HG02973 (cell line): ENCODE measurements at regions not wholly inside any gene's neighbourhood (a gene's known extent, or its start where the extent isn't known, plus 50 kb on each side); places are given as distances from the start of the nearest gene placed in this dataset.
A peak's percentile ranks its signal among the peaks of the same experiment; 100 is the strongest.

ENCODE experiments used
- ATAC-seq: cut with Tn5 transposase; IDR thresholded peaks from one replicate; pipeline ENCODE4 v1.9.1; 2021; ENCODE audit warnings: moderate library complexity; ENCODE audit not compliant: unreplicated experiment

DNA sequence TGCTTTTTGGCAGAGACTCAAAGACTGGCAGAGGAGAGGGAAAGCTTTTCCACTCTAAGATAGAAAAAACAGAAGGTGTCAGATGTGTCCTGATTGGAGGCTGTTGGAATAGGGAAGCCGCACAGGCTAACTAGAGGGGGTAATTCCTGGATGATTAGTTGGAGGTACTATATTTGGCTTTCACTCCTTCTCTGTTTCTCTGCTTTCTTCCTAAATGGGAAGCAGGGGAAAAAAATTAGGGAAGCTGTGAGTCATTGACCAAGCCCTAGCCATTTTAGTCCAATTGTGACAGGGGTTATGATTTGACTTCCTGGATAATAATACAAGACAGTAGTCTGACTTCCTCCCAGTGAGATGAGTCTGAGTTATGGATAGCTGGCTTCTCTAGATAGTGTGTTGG lies 475.2 kb upstream of the CELF2 start:
- ATAC-seq: no peak

DNA sequence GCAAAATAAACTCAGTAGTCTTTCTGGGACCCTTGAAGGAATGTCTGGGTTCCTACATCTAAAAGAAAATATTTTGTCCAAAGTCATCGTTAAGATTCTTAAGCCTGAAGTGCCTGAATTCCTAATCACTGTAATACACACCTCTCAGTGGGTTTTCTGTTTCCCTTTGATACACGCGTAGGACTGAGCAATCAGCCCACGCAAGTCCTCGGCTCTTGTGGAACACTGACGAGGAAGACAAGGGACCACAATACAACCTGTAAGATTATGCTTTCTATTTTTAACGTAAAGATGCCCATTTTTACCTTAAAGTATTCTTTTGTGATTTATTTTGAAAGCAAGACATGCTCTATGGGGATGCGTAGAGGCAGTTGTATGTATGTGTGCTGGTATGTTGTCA lies 472.8 kb upstream of the CELF2 start:
- no peak for ATAC-seq

GRCh38 chr10:10545771-10546170 lies 471.9 kb upstream of the CELF2 start:
- no peak for ATAC-seq

DNA sequence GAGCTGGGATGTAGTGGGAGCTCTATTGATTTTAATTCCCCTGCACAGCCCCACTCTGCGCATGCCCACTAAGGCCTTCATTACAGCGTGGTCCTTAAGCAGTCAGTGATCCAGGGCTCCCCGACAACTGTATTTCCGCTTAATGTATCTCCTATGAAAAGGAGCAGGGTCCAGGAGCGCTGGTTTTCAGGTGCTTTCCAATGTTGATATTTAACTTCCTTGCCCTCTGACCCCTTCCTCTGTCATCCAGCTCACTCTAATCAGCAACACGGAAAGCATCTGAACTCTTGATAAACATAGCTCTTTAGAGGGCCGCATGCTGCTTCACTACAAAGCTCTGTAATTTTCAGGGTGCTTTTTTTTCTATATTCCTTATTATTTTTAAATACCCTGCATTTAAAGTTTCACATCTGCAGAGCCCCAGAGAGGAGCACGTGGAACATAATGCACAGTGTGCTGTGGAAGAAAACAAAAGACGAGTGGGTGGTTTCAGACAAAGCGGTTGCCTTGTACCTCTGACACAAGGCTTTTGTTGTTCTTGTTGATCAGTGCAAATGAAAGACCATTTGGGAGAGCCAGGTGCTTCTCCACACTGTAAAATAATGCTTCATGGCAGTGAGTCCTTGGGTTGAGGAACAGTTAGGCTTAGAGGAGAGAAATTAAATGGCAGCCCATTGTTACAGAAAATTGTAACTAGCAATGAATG lies 465.9 kb upstream of the CELF2 start:
- no peak for ATAC-seq

- no peak for ATAC-seq
Observed at GRCh38 chr10:10552948-10553347, 464.7 kb upstream of the CELF2 start.

GRCh38 chr10:10564081-10564794 lies 453.4 kb upstream of the CELF2 start:
- ATAC-seq: no peak

DNA sequence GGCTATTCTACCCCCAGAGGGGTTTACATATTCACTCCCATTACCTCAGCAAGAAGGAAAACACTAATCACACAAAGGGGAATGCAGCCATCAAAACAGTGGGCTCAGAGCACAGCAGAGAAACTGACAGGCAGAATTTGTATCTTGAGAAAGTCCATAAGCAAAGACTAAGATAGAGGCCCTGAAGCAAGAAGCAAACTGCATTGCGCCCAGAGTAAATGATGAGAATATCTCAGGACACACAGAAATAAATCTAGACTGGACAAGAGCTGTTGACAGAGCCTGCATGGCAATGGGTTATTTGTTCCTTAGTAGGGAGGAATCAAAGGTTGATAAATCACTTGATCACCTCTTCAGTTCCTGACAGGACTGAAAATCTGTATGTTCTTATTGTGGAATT lies 440.7 kb upstream of the CELF2 start:
- ATAC-seq: no peak

GRCh38 chr10:10579709-10580108 lies 438.0 kb upstream of the CELF2 start:
- no peak for ATAC-seq

- no peak for ATAC-seq
Observed at GRCh38 chr10:10584161-10584560, 433.5 kb upstream of the CELF2 start.

GRCh38 chr10:10587744-10588393 lies 429.8 kb upstream of the CELF2 start:
- no peak for ATAC-seq

DNA sequence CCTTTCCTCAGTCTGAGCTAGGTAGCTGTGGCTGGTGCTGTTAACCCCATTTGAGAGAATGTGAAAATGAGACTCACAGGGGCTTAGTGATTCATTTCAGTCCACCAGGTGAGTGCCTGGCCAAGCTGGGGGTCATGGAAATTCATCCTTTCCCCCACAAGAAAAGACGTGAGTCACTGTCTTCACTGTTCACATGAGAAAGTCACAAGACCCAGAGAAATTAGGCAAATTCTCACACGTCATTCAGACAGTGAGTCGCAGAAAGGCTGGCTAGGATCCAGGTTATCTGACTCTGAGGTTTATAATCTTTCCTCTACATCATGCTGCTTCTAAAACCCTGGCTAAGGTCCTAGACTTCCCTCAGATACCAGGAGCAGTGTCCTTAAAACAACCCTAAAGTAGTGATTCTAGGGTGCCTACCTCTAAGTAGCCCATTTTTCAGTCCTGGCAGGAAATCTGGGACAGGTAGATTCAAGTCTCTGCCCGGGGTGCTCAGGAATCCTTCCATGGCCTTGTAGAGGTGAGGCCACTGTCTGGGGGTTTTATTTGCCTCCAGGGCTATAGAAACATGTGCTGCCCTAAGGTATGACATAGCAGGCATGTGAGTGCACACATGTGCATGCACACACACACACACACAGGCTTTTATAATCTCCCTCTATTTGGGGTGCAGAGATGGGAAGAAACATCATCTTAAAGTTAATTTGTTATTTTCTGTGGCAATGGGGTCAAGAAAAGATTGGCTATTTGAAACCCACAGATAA lies 427.9 kb upstream of the CELF2 start:
- ATAC-seq: peak; percentile 68

DNA sequence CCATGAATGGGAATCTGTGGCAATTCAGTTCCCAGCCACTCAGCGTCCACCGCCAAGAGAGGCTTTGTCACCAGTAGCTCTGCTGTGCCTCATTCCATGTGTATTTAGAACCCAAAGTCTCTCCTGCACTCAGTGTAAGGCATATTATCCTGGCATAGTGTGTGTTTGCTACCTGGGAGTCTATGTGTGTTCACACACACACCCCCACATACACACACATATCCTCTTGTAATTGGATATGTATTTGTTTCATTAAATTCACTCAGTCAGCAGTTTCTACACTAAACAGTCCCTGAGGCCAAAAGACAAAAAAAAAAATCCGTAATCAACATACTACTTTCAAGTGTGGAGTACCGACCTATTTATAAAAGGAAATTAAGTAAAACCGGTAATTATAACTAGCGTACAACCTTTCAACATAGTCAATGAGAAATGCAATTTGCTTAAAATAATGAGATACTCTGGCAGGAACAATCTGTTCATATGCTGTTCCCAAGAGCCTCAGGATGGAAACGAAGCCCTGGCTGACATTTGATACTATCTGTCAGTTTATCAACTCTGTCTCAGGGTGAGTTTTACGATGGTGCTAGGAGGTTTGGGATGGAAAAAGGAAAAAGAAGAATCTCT lies 425.8 kb upstream of the CELF2 start:
- ATAC-seq: no peak

DNA sequence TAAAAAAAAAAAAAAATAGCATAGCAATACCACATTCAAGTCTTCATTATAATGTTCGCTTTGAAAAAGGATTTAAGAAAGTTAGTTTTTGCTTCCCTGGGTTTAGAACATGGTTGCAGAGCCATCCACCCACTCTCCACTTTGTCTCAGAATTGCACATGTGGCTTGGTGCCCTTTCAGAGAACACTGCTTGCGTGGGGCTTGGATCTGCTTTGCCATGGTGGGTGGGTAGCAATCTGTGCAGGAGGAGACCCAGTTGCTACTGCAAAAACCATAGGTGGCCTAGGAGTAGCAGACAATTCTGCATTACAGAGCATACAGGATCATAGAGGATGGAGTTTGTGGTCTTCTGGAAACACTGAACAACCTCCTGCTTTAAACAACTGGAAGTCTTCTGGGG lies 421.4 kb upstream of the CELF2 start:
- ATAC-seq: no peak

GRCh38 chr10:10598297-10598696 lies 419.4 kb upstream of the CELF2 start:
- ATAC-seq: no peak

DNA sequence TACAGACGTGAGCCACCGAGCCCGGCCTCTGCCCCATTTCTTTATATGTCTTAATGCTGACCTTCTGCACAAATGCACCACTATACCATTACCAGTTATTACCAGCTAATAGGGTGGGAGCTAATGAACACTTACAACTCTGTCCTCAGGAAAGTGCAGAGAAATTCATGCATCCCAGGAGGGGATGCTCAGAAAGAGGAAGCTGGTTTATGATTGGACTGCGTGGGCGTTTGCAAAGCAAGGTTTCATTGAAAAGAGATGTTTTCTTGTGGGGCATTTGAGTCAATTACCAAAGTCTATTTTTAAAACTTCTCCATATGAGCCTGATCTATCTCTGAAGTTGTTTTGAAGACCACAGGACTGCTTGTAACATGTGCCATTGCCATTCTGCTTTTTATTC lies 417.7 kb upstream of the CELF2 start:
- ATAC-seq: no peak

- ATAC-seq: no peak
Observed at GRCh38 chr10:10605551-10606081, 412.1 kb upstream of the CELF2 start.

GRCh38 chr10:10609379-10609955 lies 408.2 kb upstream of the CELF2 start:
- ATAC-seq: no peak

DNA sequence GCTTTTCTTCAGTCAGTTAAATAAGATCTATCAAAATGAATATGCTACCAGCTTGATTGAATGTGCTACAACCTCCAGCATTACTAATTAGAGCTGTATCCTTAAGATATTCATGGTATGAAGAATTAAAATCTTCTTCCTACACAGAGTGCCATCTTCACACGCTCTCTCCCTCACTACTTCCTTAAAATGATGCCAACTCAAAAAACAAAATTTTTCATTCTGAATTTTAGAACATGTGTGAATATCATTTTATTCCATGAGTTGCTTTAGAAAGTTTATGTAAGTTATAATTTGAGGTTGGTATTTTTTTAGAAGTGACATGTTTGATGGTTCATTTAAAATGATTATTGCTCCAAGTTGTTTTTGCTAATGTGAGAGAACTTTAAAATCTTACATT lies 407.5 kb upstream of the CELF2 start:
- ATAC-seq: no peak

DNA sequence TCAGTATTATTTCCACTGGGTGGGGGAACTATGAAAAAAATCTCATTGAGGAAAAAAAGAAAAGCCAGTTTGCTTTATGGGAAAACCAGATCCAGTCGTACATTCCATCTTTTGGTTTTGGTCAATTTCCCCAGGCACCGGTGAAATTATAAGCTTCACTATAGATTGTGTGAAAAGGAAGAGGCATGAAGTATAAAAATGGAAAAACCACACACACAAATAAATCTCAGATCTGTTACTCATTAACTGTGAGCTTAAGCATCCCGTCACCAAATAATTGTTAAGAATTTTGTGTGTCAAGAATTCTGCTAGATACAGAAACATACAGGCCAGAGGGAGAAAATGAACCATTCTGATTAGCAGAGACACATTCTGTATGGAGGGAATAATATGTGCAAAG lies 405.5 kb upstream of the CELF2 start:
- no peak for ATAC-seq

GRCh38 chr10:10613656-10614244 lies 403.9 kb upstream of the CELF2 start:
- ATAC-seq: no peak
